Activated CD4-positive, alpha-beta T cell treated with anti-CD3 and anti-CD28 coated beads, Interleukin-2, amount 10 ng/mL, durations not matched to agents 7 days and 5 days (primary cell): ENCODE measurements at regions not wholly inside any gene's neighbourhood (a gene's known extent, or its start where the extent isn't known, plus 50 kb on each side); places are given as distances from the start of the nearest gene placed in this dataset.

Experiments
- CTCF ChIA-PET: fragments of 350-600 bp; sonication (Branson Sonifier 250); formaldehyde crosslinking; loops from one replicate; lab custom pipeline; 2021; ENCODE audit warnings: antibody characterized with exemption; lab: Charles Lee
- POLR2A ChIA-PET: fragments of 350-600 bp; sonication (Branson Sonifier 250); formaldehyde crosslinking; loops from one replicate; lab custom pipeline; 2021; ENCODE audit warnings: antibody characterized with exemption; lab: Charles Lee
- DNase-seq: peaks from one replicate; pipeline ENCODE4 v3.0.0-alpha.2; 2020
- H3K27ac Mint-ChIP-seq: one replicate; pipeline ENCODE4 v1.8.0; 2021; ENCODE audit warnings: mild to moderate bottlenecking, moderate library complexity, mixed read lengths
- H3K27me3 Mint-ChIP-seq: one replicate; pipeline ENCODE4 v1.8.0; 2021; ENCODE audit warnings: mixed read lengths
- H3K36me3 Mint-ChIP-seq: one replicate; pipeline ENCODE4 v1.8.0; 2021; ENCODE audit warnings: low read depth, mixed read lengths
- H3K4me1 Mint-ChIP-seq: one replicate; pipeline ENCODE4 v1.8.0; 2021; ENCODE audit warnings: mixed read lengths
- H3K4me3 Mint-ChIP-seq: one replicate; pipeline ENCODE4 v1.8.0; 2021; ENCODE audit warnings: mild to moderate bottlenecking, moderate library complexity, mixed read lengths
- H3K9me3 Mint-ChIP-seq: one replicate; pipeline ENCODE4 v1.8.0; 2021; ENCODE audit warnings: mixed read lengths

DNA sequence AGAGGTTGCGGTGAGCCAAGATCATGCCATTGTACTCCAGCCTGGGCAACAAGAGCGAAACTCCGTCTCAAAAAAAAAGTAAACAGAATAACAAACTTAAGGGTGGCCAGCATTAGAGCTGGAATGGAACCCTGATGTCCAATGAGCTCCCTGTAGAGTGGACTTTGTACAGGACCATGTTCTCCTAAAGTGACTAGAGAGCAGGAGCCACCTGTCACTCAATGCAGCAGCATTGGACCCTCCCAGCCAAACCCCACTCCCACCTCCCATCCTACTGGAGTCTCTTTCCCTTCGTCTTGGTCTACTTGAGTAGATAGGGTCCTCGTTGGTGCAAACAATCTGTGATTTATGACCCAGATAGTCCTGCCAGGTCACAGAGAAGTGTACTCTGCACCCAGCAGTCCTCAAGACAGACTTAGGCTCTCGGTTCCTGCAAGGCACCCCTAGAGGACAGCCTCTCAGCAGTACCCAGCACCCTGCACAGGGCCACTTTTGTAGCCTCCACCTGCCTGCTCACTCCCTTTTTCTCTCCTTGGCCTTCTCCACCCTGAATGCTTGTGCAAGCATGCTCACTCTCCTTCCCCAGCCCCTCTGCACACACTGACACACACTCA is 69.2 kb upstream of the ZNF281 start:
- POLR2A ChIA-PET, result no interaction called here
- H3K4me1 Mint-ChIP-seq, result peaks cover 12% of the 10 kb centered on the region
- H3K4me3 Mint-ChIP-seq, result no peak overlapping the region
- H3K27me3 Mint-ChIP-seq, result peaks cover 16% of the 10 kb centered on the region
- CTCF ChIA-PET, result interaction anchor here (1.5 to 1.6 kb wide), 2 partner anchors 11 to 58 kb away, joined by 3 to 5 read pairs; no protein-coding TSS in a partner anchor
- DNase-seq, result no peak
- no peaks in the 10 kb centered on the region for H3K36me3 Mint-ChIP-seq
- no peaks in the 10 kb centered on the region for H3K9me3 Mint-ChIP-seq
- no peak overlapping the region for H3K27ac Mint-ChIP-seq

DNA sequence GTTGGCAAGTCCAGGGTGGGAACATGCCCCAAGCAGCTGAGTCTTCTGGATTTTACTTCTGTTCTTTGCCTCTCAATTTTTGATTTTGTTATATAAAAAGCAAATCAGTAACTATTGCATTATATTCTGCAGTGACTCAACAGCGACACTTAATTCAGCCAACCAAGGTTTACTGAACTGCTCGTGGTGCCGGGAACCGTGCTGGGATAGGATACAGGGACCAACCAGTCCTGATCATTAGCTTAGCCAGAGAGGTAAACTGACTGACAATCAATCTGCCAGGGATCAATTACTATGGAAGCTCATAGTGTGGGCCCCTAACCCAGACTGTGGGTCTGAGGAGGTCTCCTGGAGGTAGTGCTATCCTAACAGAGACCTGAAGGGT is 68.4 kb upstream of the ZNF281 start:
- Mint-ChIP-seq H3K9me3 (no peaks in the 10 kb centered on the region), H3K36me3 (no peaks in the 10 kb centered on the region), H3K4me1 (peaks cover 10% of the 10 kb centered on the region), H3K4me3 (no peak overlapping the region), H3K27ac (no peak overlapping the region), H3K27me3 (peaks cover 16% of the 10 kb centered on the region)
- CTCF ChIA-PET, result interaction anchor here (1.4 to 1.6 kb wide), 4 partner anchors 10 to 58 kb away, joined by 3 to 5 read pairs (median 3); no protein-coding TSS in a partner anchor
- DNase-seq, result no peak
- POLR2A ChIA-PET, result no interaction called here

DNA sequence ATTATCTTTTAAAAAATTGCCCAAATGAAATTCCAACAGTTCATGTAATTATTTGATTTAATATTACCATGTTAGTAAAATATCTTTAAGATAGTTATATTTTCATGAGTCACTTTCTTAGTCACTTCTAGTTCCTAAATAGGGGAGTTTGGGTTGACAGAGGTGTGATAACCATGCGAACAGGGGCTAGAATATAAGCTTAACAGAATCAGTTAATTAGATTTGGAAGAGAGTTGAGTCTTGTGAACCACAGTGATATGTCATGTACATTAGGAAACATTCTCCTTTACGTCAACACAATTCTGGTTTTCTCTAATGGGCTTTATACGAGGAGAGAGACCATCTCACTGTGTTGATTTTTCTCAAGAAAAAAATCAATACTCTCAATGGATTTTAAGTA is 64.8 kb upstream of the ZNF281 start:
- no peaks in the 10 kb centered on the region for H3K36me3 Mint-ChIP-seq
- no peak overlapping the region for H3K27ac Mint-ChIP-seq
- H3K27me3 Mint-ChIP-seq, result peaks cover 16% of the 10 kb centered on the region
- ChIA-PET CTCF (interaction anchor here (1.5 kb wide), 1 partner anchor 9 kb away, joined by 5 read pairs; no protein-coding TSS in a partner anchor), POLR2A (no interaction called here)
- H3K4me1 Mint-ChIP-seq, result peaks cover 21% of the 10 kb centered on the region
- H3K4me3 Mint-ChIP-seq, result no peak overlapping the region
- no peaks in the 10 kb centered on the region for H3K9me3 Mint-ChIP-seq
- no peak for DNase-seq

DNA sequence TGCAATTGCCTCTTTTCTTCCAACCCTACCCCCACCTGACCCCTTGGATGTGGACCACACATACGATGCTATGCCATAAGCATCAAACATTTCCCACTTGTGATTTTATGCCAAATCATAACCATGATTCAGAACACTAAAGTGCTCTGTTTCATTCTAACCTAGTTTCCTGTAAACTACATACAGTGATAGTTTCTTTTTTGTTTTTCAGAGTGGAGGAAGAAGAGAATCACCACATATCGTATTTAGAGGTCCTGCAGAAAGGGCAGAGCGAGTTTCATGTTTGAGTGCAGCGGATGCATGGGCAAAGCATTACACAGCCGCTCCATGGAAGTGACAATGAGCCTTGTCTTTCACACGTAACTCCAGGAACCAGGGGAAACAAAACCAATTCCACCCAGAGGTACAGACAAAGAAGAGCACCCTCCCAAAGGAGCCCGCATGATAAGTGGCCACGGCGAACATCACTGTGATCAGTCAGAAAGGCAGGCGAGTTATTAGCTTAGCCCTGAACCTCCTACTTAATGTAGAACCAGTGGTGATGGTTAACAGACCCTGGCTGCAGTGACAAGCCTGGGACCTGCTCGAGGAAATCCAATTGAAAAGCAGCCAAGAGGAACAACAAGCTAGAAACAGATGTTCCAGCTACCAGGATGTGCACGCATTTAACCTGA is 64.0 kb upstream of the ZNF281 start:
- DNase-seq, result no peak
- Mint-ChIP-seq H3K27ac (no peak overlapping the region), H3K9me3 (no peaks in the 10 kb centered on the region), H3K4me1 (peaks cover 21% of the 10 kb centered on the region), H3K36me3 (no peaks in the 10 kb centered on the region), H3K27me3 (peaks cover 15% of the 10 kb centered on the region), H3K4me3 (peak overlapping the region; percentile 17)
- ChIA-PET POLR2A (interaction anchor here (0.6 kb wide), 1 partner anchor 84 kb away, joined by 3 read pairs; no protein-coding TSS in a partner anchor), CTCF (interaction anchor here (1.3 to 1.6 kb wide), 3 partner anchors 10 to 13 kb away, joined by 4 to 5 read pairs (median 5); no protein-coding TSS in a partner anchor)

DNA sequence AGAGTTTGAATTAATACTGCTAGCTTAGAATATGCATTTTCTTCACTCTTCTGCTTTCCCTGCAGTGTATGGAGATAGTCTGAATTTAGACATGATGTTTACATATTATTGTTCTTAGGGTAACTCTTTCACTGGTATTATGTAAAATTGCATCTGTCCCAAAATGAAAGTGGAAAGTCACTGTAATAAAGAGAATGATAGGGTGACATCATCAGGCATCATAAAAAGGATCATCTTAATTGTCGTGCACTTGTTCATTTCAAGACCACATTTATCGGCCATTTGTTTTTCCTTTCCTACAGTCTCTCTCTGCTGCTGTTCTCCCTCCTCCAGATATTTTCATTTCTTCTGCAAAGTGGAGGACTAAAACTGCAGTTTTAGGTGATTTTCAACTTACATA is 61.9 kb upstream of the ZNF281 start:
- H3K4me1 Mint-ChIP-seq, result peaks cover 21% of the 10 kb centered on the region
- H3K36me3 Mint-ChIP-seq, result no peaks in the 10 kb centered on the region
- peaks cover 14% of the 10 kb centered on the region for H3K27me3 Mint-ChIP-seq
- H3K27ac Mint-ChIP-seq, result no peak overlapping the region
- ChIA-PET POLR2A (no interaction called here), CTCF (interaction anchor here (0.6 to 1.6 kb wide), 2 partner anchors 11 to 433 kb away, joined by 4 to 5 read pairs; no protein-coding TSS in a partner anchor)
- no peaks in the 10 kb centered on the region for H3K9me3 Mint-ChIP-seq
- no peak overlapping the region for H3K4me3 Mint-ChIP-seq
- no peak for DNase-seq

DNA sequence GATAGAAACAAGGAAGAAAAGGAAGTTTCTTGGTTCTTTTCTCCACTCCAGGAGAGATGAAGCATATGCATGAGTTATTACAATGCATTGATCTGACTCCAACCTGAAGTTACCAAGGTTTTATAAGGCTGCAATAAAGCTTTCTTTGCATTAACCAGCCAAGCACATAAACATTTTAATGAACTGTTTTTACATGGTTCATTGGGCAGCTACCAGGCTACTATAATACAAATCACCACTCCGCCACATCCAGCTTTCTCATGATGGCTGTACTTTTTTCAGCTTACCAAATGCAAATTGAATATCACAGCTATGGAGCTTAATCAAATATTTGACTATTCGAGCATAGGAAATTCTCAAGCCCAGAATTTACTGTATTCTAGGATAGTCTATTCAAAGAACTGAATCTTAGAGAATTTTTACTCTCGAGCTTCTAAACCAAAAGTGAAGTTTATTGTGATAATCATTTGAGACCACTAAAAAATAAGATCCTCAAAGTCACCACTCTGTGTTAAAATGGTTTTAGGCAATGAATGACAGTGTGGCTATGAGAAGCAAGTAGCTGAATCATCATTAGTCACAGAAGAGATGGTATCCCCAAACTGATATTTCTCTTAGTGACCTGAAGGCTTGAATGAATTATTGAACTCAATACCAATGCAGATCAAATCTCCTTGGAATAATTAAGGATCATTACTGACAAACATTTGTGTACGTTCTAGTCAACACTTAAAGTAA is 58.6 kb upstream of the ZNF281 start:
- H3K27ac Mint-ChIP-seq, result no peak overlapping the region
- no peaks in the 10 kb centered on the region for H3K36me3 Mint-ChIP-seq
- no peak overlapping the region for H3K4me3 Mint-ChIP-seq
- ChIA-PET POLR2A (no interaction called here), CTCF (interaction anchor here (1.0 kb wide), 1 partner anchor 9 kb away, joined by 3 read pairs; no protein-coding TSS in a partner anchor)
- peaks cover 25% of the 10 kb centered on the region for H3K27me3 Mint-ChIP-seq
- H3K4me1 Mint-ChIP-seq, result peaks cover 16% of the 10 kb centered on the region
- no peaks in the 10 kb centered on the region for H3K9me3 Mint-ChIP-seq
- no peak for DNase-seq

DNA sequence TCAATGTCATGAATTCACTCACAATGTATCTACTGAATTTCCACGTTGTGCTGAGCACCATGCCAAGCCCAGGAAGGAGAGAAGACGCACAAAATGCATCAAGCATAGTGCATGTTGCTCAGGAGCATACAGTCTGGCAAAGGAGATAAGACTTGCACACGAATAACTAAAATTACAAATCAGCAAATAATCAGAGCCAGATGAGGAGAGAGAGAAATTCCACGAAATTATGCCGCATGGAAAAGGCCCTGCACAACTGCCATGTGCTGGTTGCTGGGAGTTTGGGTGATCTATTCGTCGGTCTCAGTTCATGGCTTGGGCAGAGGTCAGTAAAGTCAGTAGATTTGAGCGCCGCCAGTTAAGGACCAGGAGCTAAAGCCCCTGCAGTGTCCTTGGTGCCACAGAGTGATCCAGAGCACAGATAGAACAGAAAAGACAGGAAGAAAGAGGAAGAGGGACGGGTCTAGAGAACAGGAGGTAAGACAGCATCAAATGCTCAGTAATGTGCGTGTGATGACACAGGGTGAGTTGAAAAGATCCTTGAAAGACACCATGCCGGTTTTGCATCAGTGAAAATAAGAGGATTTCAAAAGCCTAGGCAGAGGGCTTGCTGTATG is 55.1 kb upstream of the ZNF281 start:
- POLR2A ChIA-PET, result no interaction called here
- no peak for DNase-seq
- Mint-ChIP-seq H3K27me3 (peaks cover 19% of the 10 kb centered on the region), H3K27ac (no peak overlapping the region), H3K4me1 (no peaks in the 10 kb centered on the region), H3K9me3 (no peaks in the 10 kb centered on the region), H3K4me3 (no peak overlapping the region), H3K36me3 (no peaks in the 10 kb centered on the region)
- CTCF ChIA-PET, result no interaction called here
